ENCODE measurements at regions not wholly inside any gene's neighbourhood (a gene's known extent, or its start where the extent isn't known, plus 50 kb on each side); places are given as distances from the start of the nearest gene placed in this dataset.

- FAIRE-seq (no peak), DNase-seq (ENCODE audit: insufficient read length, low spot score) (no peak)
- TF ChIP-seq CTCF (IDR thresholded peaks at IDR 0.05; ENCODE audit: insufficient read depth, missing control alignments) = no peak
Observed at GRCh38 chr7:21066221-21066620, 279.5 kb upstream of the SP8 start.

- no peak for DNase-seq (ENCODE audit: insufficient read length, low spot score)
- TF ChIP-seq CTCF (IDR thresholded peaks at IDR 0.05; ENCODE audit: insufficient read depth, missing control alignments) = no peak
Observed at GRCh38 chr7:21067216-21067615, 280.5 kb upstream of the SP8 start.

GRCh38 chr7:21070571-21071090 is 283.9 kb upstream of the SP8 start:
- DNase-seq (ENCODE audit: insufficient read length, low spot score) (no peak), FAIRE-seq (no peak)
- no peak for TF ChIP-seq CTCF (IDR thresholded peaks at IDR 0.05; ENCODE audit: insufficient read depth, missing control alignments)

More at GRCh38 chr7:21067216-21067615, 280.5 kb upstream of the SP8 start:
- FAIRE-seq = no peak

- DNase-seq (ENCODE audit: insufficient read length, low spot score) = no peak
- TF ChIP-seq CTCF (IDR thresholded peaks at IDR 0.05; ENCODE audit: insufficient read depth, missing control alignments) = no peak
- FAIRE-seq = no peak
Observed at GRCh38 chr7:21071561-21072501, 285.1 kb upstream of the SP8 start.

- FAIRE-seq (no peak), DNase-seq (ENCODE audit: insufficient read length, low spot score) (no peak)
- no peak for TF ChIP-seq CTCF (IDR thresholded peaks at IDR 0.05; ENCODE audit: insufficient read depth, missing control alignments)
Observed at GRCh38 chr7:21076054-21076453, 289.4 kb upstream of the SP8 start.

- TF ChIP-seq CTCF (IDR thresholded peaks at IDR 0.05; ENCODE audit: insufficient read depth, missing control alignments) = no peak
- FAIRE-seq (no peak), DNase-seq (ENCODE audit: insufficient read length, low spot score) (no peak)
Observed at GRCh38 chr7:21076574-21076973, 289.9 kb upstream of the SP8 start.

GRCh38 chr7:21077602-21078001 is 290.9 kb upstream of the SP8 start:
- DNase-seq (ENCODE audit: insufficient read length, low spot score) (no peak), FAIRE-seq (no peak)
- TF ChIP-seq CTCF (IDR thresholded peaks at IDR 0.05; ENCODE audit: insufficient read depth, missing control alignments) = no peak
